ENCODE measurements at regions not wholly inside any gene's neighbourhood (a gene's known extent, or its start where the extent isn't known, plus 50 kb on each side); places are given as distances from the start of the nearest gene placed in this dataset.

- no peak for TF ChIP-seq CTCF (IDR thresholded peaks at IDR 0.05; ENCODE audit: low read depth, low read length, missing control alignments)
- no peak for DNase-seq (ENCODE audit: low read depth)
- H3K4me3 ChIP-seq (ENCODE audit: low read depth, low read length) = no peak overlapping the region
- in situ Hi-C loops (cut with HindIII; ENCODE audit: low sequenced_read_pairs) = no loop called here
Observed at GRCh38 chr6:44699082-44699481, 311.6 kb downstream of the CDC5L start.

GRCh38 chr6:44699851-44700250, 312.3 kb downstream of the CDC5L start:
- DNase-seq (ENCODE audit: low read depth) = no peak
- in situ Hi-C loops (cut with HindIII; ENCODE audit: low sequenced_read_pairs) = no loop called here
- H3K4me3 ChIP-seq (ENCODE audit: low read depth, low read length) = no peak overlapping the region
- TF ChIP-seq CTCF (IDR thresholded peaks at IDR 0.05; ENCODE audit: low read depth, low read length, missing control alignments) = no peak

- no peak for TF ChIP-seq CTCF (IDR thresholded peaks at IDR 0.05; ENCODE audit: low read depth, low read length, missing control alignments)
- in situ Hi-C loops (cut with HindIII; ENCODE audit: low sequenced_read_pairs) = no loop called here
- no peak overlapping the region for H3K4me3 ChIP-seq (ENCODE audit: low read depth, low read length)
- no peak for DNase-seq (ENCODE audit: low read depth)
Observed at GRCh38 chr6:44700422-44700821, 312.9 kb downstream of the CDC5L start.

GRCh38 chr6:44701038-44701636, 313.6 kb downstream of the CDC5L start:
- no peak overlapping the region for H3K4me3 ChIP-seq (ENCODE audit: low read depth, low read length)
- TF ChIP-seq CTCF (IDR thresholded peaks at IDR 0.05; ENCODE audit: low read depth, low read length, missing control alignments) = no peak
- in situ Hi-C loops (cut with HindIII; ENCODE audit: low sequenced_read_pairs) = no loop called here
- DNase-seq (ENCODE audit: low read depth) = no peak

- in situ Hi-C loops (cut with HindIII; ENCODE audit: low sequenced_read_pairs) = no loop called here
- TF ChIP-seq CTCF (IDR thresholded peaks at IDR 0.05; ENCODE audit: low read depth, low read length, missing control alignments) = no peak
- DNase-seq (ENCODE audit: low read depth) = no peak
- no peak overlapping the region for H3K4me3 ChIP-seq (ENCODE audit: low read depth, low read length)
Observed at GRCh38 chr6:44701637-44702101, 314.2 kb downstream of the CDC5L start.

- DNase-seq (ENCODE audit: low read depth) = no peak
- in situ Hi-C loops (cut with HindIII; ENCODE audit: low sequenced_read_pairs) = no loop called here
- TF ChIP-seq CTCF (IDR thresholded peaks at IDR 0.05; ENCODE audit: low read depth, low read length, missing control alignments) = no peak
- no peak overlapping the region for H3K4me3 ChIP-seq (ENCODE audit: low read depth, low read length)
Observed at GRCh38 chr6:44702292-44702691, 314.8 kb downstream of the CDC5L start.
